ENCODE measurements at regions not wholly inside any gene's neighbourhood (a gene's known extent, or its start where the extent isn't known, plus 50 kb on each side); places are given as distances from the start of the nearest gene placed in this dataset.

GRCh38 chr2:196288006-196288538 lies 116.7 kb upstream of the STK17B start:
- TF ChIP-seq POLR2A (IDR thresholded peaks at IDR 0.05) (no peak), CTCF (IDR thresholded peaks at IDR 0.05) (no peak), POLR2AphosphoS5 (IDR thresholded peaks at IDR 0.05; ENCODE audit: insufficient read depth in 1 of 2, low read depth in 1 of 2) (no peak)

Data from vagina (tissue), 2 donors.